RWPE1 (cell line): ENCODE measurements at regions not wholly inside any gene's neighbourhood (a gene's known extent, or its start where the extent isn't known, plus 50 kb on each side); places are given as distances from the start of the nearest gene placed in this dataset.

ENCODE experiments used
- CTCF ChIA-PET: fragments of 350-600 bp; sonication (Branson Sonifier 250); formaldehyde crosslinking; extraction: SDS; loops from one replicate; lab custom pipeline; 2021; lab: Yijun Ruan, JAX
- POLR2A ChIA-PET: fragments of 400-600 bp; formaldehyde crosslinking; extraction: SDS; loops from one replicate; lab custom pipeline; 2020; ENCODE audit warnings: antibody characterized with exemption; ENCODE audit not compliant: low non-redundant PET; lab: Yijun Ruan, JAX
- DNase-seq: peaks from one replicate; pipeline ENCODE4 v3.0.0; 2012; ENCODE audit warnings: low spot score
- H3K27ac ChIP-seq: fragments of 450-650 bp; 2 replicates; pipeline ENCODE4 v1.5.1; 2017
- TF ChIP-seq, protein P1 (sequence below): fragments of 450-650 bp; conservative IDR thresholded peaks from 2 replicates; pipeline ENCODE4 v1.5.1; 2017; ENCODE audit warnings: low read depth, mild to moderate bottlenecking

DNA sequence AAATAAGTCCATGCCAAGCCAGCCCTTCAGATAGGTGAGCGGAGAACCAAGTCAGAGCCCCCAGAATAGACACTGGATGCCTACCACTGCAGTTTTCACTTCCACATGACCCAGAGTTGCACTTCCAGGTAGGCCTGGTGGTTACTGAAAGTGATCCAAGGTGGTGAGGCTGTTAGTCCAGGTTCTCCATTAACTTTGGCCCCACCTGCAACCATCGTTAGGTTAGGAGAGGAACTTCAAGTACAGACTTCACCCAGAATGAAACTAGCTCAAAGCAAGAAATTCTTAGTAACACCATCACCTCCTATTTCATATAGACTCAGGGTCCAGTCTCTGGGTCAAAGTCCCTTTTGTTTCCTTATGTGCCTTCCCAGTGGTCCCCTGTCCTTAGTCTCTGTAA, 293.1 kb upstream of the ID2 start:
- ChIA-PET POLR2A (no interaction called here), CTCF (interaction anchor here (0.6 kb wide), 2 partner anchors 70 to 1008 kb away, joined by 3 to 4 read pairs; no protein-coding TSS in a partner anchor)
- TF ChIP-seq, protein P1, sequence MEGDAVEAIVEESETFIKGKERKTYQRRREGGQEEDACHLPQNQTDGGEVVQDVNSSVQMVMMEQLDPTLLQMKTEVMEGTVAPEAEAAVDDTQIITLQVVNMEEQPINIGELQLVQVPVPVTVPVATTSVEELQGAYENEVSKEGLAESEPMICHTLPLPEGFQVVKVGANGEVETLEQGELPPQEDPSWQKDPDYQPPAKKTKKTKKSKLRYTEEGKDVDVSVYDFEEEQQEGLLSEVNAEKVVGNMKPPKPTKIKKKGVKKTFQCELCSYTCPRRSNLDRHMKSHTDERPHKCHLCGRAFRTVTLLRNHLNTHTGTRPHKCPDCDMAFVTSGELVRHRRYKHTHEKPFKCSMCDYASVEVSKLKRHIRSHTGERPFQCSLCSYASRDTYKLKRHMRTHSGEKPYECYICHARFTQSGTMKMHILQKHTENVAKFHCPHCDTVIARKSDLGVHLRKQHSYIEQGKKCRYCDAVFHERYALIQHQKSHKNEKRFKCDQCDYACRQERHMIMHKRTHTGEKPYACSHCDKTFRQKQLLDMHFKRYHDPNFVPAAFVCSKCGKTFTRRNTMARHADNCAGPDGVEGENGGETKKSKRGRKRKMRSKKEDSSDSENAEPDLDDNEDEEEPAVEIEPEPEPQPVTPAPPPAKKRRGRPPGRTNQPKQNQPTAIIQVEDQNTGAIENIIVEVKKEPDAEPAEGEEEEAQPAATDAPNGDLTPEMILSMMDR, result no peak
- H3K27ac ChIP-seq, result no peak overlapping the region
- DNase-seq, result no peak

DNA sequence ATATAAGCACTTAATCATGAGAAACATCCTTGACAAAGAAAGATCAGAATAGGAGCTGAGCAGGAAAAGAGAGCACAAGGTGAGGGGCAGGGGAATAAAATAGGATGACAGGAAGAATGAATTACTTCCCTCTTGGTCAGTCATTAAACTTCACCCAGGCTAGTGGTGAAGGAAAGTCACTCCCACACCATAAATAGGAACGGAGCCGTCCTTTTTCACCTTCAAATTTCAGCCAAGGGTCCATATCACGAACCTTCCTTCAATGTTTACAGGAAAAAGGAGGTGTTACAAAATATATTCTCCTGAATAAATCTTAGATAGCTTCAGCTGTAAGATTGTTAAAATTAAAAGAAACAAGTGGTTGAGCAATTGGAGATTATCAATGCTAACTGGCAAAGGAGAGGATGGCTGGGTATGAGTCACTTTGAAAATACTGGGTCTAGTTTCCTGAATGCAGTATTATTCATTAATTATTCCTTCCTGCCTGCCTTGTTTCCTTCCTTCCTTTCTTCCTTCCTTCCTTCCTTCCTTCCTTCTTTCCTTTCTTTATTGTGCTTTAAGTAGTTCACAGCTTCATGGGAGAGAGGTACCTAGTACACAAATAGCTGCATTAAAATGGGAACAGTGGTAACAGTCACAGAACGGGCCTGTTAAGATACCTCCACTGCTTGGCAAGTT, 292.3 kb upstream of the ID2 start:
- TF ChIP-seq, protein P1, result no peak
- ChIA-PET CTCF (interaction anchor here (0.7 kb wide), 1 partner anchor 291 kb away, joined by 3 read pairs; no protein-coding TSS in a partner anchor), POLR2A (no interaction called here)
- DNase-seq, result no peak
- H3K27ac ChIP-seq, result no peak overlapping the region

DNA sequence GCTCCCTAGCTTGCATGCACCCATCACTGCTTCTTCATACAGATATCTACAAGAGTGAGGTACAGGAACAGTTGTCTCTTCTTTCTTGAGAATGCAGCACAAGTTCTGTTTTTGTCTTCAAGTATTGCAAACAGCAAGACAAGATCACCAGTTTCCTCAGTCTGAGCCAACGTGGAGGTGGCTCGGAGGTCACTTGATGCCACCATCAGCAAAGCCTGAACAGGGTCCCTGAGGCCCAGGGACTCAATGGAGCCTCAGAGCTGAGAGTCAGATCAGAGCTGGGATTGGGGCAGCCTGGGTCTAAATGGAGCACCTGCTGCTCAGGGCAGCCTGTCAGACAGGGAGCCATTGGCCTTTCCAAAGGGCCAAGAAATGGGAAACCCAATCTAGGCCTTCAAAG, 290.7 kb upstream of the ID2 start:
- CTCF ChIA-PET, result no interaction called here
- H3K27ac ChIP-seq, result no peak overlapping the region
- POLR2A ChIA-PET, result no interaction called here
- TF ChIP-seq, protein P1, result no peak
- no peak for DNase-seq

DNA sequence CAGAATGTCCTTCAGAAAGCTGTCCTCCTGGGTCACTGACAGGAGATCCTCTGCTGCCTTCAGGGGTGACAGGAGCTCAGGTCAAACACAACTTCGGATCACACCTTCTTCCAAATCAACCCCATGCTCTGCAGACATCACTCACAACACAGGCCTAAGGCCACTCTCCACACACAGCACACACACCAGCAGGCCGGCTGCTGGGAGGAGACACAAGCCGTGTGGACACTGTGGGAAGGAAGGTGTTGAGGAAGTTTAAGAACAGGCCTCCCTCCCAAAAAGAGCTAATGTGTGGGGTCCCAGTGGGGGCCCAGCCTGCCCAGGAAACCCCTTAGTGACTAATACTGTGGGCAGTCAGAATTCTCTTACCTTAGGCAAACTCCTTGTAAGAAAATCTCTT, 290.3 kb upstream of the ID2 start:
- DNase-seq, result no peak
- no peak overlapping the region for H3K27ac ChIP-seq
- CTCF ChIA-PET, result no interaction called here
- POLR2A ChIA-PET, result no interaction called here
- TF ChIP-seq, protein P1, result no peak

DNA sequence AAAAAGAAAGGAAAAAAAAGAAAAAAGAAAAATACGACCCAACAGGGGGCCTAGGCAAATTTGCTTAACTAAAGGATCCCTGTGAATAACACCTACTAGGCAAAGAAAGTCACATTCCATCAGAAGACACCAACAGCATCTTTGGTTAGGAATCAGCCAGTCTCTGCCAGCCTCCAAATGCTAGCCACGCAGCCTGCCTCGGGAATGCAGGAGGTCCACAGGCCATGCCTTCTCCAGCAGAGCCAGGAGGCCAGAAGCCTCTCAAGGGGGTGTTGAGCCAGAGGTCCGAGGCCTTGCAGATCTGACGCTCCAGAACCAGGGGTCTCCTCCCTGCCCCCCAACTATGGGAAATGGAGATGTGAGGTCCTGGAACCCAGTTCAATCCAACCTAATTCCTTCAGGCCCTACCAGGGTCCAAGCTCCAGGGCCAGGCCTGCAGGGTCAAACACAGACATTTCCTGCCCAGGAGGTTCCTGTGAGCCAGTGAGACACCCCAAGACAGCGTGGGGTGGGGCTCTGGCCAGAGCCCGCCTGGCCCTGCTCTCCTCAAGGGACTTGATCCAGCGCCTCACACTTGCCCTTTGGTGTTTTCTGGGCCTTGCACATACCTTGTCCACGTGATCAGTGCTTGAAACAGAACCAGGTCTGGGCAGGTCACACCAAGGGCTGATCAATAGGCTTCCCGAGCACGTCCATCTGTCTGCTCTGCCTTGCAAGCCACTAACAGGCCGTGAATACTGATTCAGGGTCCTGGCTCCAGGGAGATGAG, 289.6 kb upstream of the ID2 start:
- H3K27ac ChIP-seq, result no peak overlapping the region
- ChIA-PET POLR2A (no interaction called here), CTCF (no interaction called here)
- TF ChIP-seq, protein P1, result no peak
- DNase-seq, result no peak

DNA sequence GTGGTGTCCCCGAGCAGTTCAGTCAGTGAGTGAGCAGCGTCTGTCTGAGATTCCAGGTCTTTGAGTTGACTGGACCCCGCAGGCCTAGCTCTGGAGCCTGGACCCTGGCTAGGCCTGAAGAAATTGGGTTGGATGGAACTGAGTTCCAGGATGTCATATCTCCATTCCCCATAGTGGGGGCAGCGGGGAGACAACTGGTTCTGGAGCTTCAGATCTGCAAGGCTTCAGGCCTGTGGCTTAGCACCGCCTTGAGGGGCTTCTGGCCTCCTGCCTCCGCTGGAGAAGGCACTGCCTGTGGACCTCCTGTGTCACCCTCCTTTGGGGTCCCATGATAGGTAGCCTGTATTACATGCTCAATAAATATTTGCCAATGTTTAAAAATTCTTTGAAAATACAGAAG, 288.4 kb upstream of the ID2 start:
- POLR2A ChIA-PET, result no interaction called here
- H3K27ac ChIP-seq, result no peak overlapping the region
- no peak for DNase-seq
- CTCF ChIA-PET, result interaction anchor here (0.6 kb wide), 1 partner anchor 1891 kb away, joined by 4 read pairs; no protein-coding TSS in a partner anchor
- TF ChIP-seq, protein P1, result no peak
